PC-9 (cell line): ENCODE measurements at regions not wholly inside any gene's neighbourhood (a gene's known extent, or its start where the extent isn't known, plus 50 kb on each side); places are given as distances from the start of the nearest gene placed in this dataset.

Source experiments
- BruUV-seq: library from RNA; stranded (reverse); fragments of 400-500 nt; replicated peaks from 2 replicates; lab custom pipeline; 2021; lab: Mats Ljungman, UMichigan
- CTCF ChIA-PET: fragments of 300-600 bp; sonication (Branson Sonifier 250); formaldehyde crosslinking; loops from one replicate; lab custom pipeline; 2022; ENCODE audit warnings: antibody characterized with exemption; lab: Charles Lee
- POLR2A ChIA-PET: fragments of 300-600 bp; sonication (Branson Sonifier 250); formaldehyde crosslinking; loops from one replicate; lab custom pipeline; 2022; ENCODE audit warnings: antibody characterized with exemption; ENCODE audit not compliant: unreplicated experiment; lab: Charles Lee
- DNase-seq, 2 experiments: peaks; one replicate each; pipeline versions ENCODE4 v3.0.0 to v3.0.0-alpha.2; 2015 to 2022; ENCODE audit warnings: mixed read lengths in 1 of 2
- H2AFZ ChIP-seq: fragments of 200-600 bp; sonication (generic); 2 replicates; pipeline ENCODE4 v1.8.1; 2017; ENCODE audit warnings: antibody characterized with exemption
- H3F3A ChIP-seq: fragments of 200-600 bp; sonication (generic); 2 replicates; pipeline ENCODE4 v1.8.1; 2017; ENCODE audit warnings: antibody characterized with exemption, mild to moderate bottlenecking, low read depth; ENCODE audit not compliant: insufficient read depth
- H3K27ac ChIP-seq: fragments of 200-600 bp; sonication (generic); 2 replicates; pipeline ENCODE4 v1.6.1; 2016; ENCODE audit warnings: mixed run types
- H3K27me3 ChIP-seq: fragments of 200-600 bp; sonication (generic); 2 replicates; pipeline ENCODE4 v1.6.1; 2016; ENCODE audit warnings: low read depth, mixed run types; ENCODE audit not compliant: insufficient read depth
- H3K36me3 ChIP-seq: fragments of 200-600 bp; sonication (generic); 2 replicates; pipeline ENCODE4 v1.6.1; 2016; ENCODE audit warnings: low read depth, mixed run types
- H3K4me1 ChIP-seq: fragments of 200-600 bp; sonication (generic); replicated peaks from 2 replicates; pipeline ENCODE4 v1.6.1; 2016; ENCODE audit warnings: mixed run types; ENCODE audit not compliant: insufficient read depth
- H3K4me2 ChIP-seq: fragments of 200-600 bp; sonication (generic); 2 replicates; pipeline ENCODE4 v1.6.1; 2017; ENCODE audit warnings: mixed run types
- H3K4me3 ChIP-seq: fragments of 200-600 bp; sonication (generic); 2 replicates; pipeline ENCODE4 v1.6.1; 2016; ENCODE audit warnings: mixed run types
- H3K79me2 ChIP-seq: fragments of 200-600 bp; sonication (generic); 2 replicates; pipeline ENCODE4 v1.6.1; 2017; ENCODE audit warnings: low read depth, mixed run types
- H3K9me2 ChIP-seq: fragments of 200-600 bp; sonication (generic); 2 replicates; pipeline ENCODE4 v1.8.1; 2017; ENCODE audit warnings: mild to moderate bottlenecking; ENCODE audit not compliant: insufficient read depth
- H3K9me3 ChIP-seq: fragments of 200-600 bp; sonication (generic); 2 replicates; pipeline ENCODE4 v1.8.1; 2016; ENCODE audit warnings: low read depth; ENCODE audit not compliant: insufficient read depth
- H4K20me1 ChIP-seq: fragments of 200-600 bp; sonication (generic); 2 replicates; pipeline ENCODE4 v1.8.1; 2017; ENCODE audit not compliant: insufficient read depth
- EZH2 ChIP-seq: fragments of 200-600 bp; sonication (generic); IDR thresholded peaks from 2 replicates; pipeline ENCODE4 v1.8.0; 2017; ENCODE audit warnings: antibody characterized with exemption, low read depth
- intact Hi-C: fragments of 100-400 bp; cut with micrococcal nuclease; formaldehyde crosslinking; loops from one replicate; pipeline ENCODE4 v1.10.0; 2022; ENCODE audit not compliant: unreplicated experiment
- TF ChIP-seq, protein P1 (sequence below): fragments of 200-600 bp; sonication (generic); conservative IDR thresholded peaks from 2 replicates; pipeline ENCODE4 v1.6.1; 2017; ENCODE audit warnings: mixed run types, antibody characterized with exemption, mild to moderate bottlenecking, moderate library complexity

- no peaks in the 10 kb centered on the region for H3K79me2 ChIP-seq
- H2AFZ ChIP-seq: no peak overlapping the region
- POLR2A ChIA-PET: no interaction called here
- H3K4me1 ChIP-seq: no peaks in the 10 kb centered on the region
- DNase-seq: no peak
- no peaks in the 10 kb centered on the region for H3K9me3 ChIP-seq
- intact Hi-C loops: no loop called here
- H4K20me1 ChIP-seq: no peaks in the 10 kb centered on the region
- H3K27ac ChIP-seq: no peak overlapping the region
- no peaks in the 10 kb centered on the region for H3K27me3 ChIP-seq
- H3K4me3 ChIP-seq: no peak overlapping the region
- CTCF ChIA-PET: no interaction called here
- BruUV-seq: no TSS peak
- H3K4me2 ChIP-seq: no peak overlapping the region
- H3K36me3 ChIP-seq: no peaks in the 10 kb centered on the region
- H3F3A ChIP-seq: no peaks in the 10 kb centered on the region
- TF ChIP-seq EZH2: no peak
- TF ChIP-seq, protein P1, sequence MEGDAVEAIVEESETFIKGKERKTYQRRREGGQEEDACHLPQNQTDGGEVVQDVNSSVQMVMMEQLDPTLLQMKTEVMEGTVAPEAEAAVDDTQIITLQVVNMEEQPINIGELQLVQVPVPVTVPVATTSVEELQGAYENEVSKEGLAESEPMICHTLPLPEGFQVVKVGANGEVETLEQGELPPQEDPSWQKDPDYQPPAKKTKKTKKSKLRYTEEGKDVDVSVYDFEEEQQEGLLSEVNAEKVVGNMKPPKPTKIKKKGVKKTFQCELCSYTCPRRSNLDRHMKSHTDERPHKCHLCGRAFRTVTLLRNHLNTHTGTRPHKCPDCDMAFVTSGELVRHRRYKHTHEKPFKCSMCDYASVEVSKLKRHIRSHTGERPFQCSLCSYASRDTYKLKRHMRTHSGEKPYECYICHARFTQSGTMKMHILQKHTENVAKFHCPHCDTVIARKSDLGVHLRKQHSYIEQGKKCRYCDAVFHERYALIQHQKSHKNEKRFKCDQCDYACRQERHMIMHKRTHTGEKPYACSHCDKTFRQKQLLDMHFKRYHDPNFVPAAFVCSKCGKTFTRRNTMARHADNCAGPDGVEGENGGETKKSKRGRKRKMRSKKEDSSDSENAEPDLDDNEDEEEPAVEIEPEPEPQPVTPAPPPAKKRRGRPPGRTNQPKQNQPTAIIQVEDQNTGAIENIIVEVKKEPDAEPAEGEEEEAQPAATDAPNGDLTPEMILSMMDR: no peak
- H3K9me2 ChIP-seq: no peaks in the 10 kb centered on the region
These were observed 1417.6 kb upstream of the CDH2 start for GRCh38 chr18:29594493-29594892.

- Histone ChIP-seq H3F3A (no peaks in the 10 kb centered on the region), H2AFZ (no peak overlapping the region), H3K36me3 (no peaks in the 10 kb centered on the region), H3K4me1 (no peaks in the 10 kb centered on the region), H3K4me3 (no peak overlapping the region), H3K79me2 (no peaks in the 10 kb centered on the region), H3K27me3 (no peaks in the 10 kb centered on the region), H3K4me2 (no peak overlapping the region), H3K27ac (no peak overlapping the region), H3K9me3 (no peaks in the 10 kb centered on the region), H3K9me2 (no peaks in the 10 kb centered on the region), H4K20me1 (no peaks in the 10 kb centered on the region)
- ChIA-PET POLR2A (no interaction called here), CTCF (no interaction called here)
- TF ChIP-seq, protein P1: no peak
- no peak for TF ChIP-seq EZH2
- no TSS peak for BruUV-seq
- intact Hi-C loops: no loop called here
- no peak for DNase-seq
These were observed 1411.6 kb upstream of the CDH2 start for GRCh38 chr18:29588446-29589100.

GRCh38 chr18:29586210-29586609 lies 1409.3 kb upstream of the CDH2 start:
- H2AFZ ChIP-seq: no peak overlapping the region
- H3K79me2 ChIP-seq: no peaks in the 10 kb centered on the region
- H3F3A ChIP-seq: no peaks in the 10 kb centered on the region
- H3K4me2 ChIP-seq: no peak overlapping the region
- no peaks in the 10 kb centered on the region for H3K9me2 ChIP-seq
- no peaks in the 10 kb centered on the region for H3K9me3 ChIP-seq
- H3K4me1 ChIP-seq: no peaks in the 10 kb centered on the region
- no peak for DNase-seq
- H3K4me3 ChIP-seq: no peak overlapping the region
- intact Hi-C loops: no loop called here
- TF ChIP-seq, protein P1: no peak
- no peak for TF ChIP-seq EZH2
- no peak overlapping the region for H3K27ac ChIP-seq
- BruUV-seq: no TSS peak
- ChIA-PET POLR2A (no interaction called here), CTCF (no interaction called here)
- H3K27me3 ChIP-seq: no peaks in the 10 kb centered on the region
- H4K20me1 ChIP-seq: no peaks in the 10 kb centered on the region
- H3K36me3 ChIP-seq: no peaks in the 10 kb centered on the region
